HG02571 (cell line): ENCODE measurements at regions not wholly inside any gene's neighbourhood (a gene's known extent, or its start where the extent isn't known, plus 50 kb on each side); places are given as distances from the start of the nearest gene placed in this dataset.

Experiments used
- ATAC-seq: cut with Tn5 transposase; IDR thresholded peaks from one replicate; pipeline ENCODE4 v1.9.1; 2021; ENCODE audit warnings: mild to moderate bottlenecking, moderate library complexity; ENCODE audit not compliant: unreplicated experiment

DNA sequence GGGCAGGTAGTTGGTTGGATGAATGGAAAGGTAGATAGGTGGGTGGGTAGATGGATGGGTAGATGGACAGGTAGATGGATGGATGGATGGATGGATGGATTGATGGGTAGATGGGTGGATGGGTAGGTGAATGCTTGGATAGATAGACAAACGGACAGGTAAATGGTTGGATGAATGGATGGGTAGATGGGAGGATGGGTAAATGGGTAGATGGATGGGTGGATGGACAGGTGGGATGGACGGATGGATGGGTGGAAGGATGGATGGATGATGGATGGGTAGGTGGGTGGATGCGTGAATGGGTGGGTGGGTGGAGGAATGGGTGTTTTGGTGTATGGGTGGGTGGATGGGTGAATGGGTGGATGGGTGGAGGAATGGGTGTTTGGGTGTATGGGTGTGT is 50.1 kb upstream of the ASAP2 start:
- no peak for ATAC-seq

GRCh38 chr2:9154061-9154460 is 52.6 kb upstream of the ASAP2 start:
- no peak for ATAC-seq

DNA sequence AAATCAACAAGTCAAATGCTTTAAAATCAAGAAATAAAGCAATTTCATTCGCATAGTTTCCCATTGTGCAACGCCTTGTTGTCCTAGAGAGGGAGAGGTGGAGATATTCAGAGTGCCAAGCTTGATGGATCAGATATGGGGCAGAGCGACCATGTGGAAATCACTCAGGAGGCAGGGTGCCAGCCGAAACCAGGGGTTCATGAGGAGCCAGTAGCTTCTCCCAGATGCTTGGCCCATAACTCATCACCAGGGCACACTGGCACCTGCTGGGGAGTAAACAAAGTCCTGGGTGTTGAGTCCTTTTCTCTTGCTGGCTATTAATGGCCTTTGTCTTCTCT is 53.0 kb upstream of the ASAP2 start:
- ATAC-seq: no peak

GRCh38 chr2:9152975-9153642 is 53.5 kb upstream of the ASAP2 start:
- ATAC-seq: no peak

GRCh38 chr2:9150906-9151305 is 55.7 kb upstream of the ASAP2 start:
- no peak for ATAC-seq

GRCh38 chr2:9150568-9150900 is 56.1 kb upstream of the ASAP2 start:
- ATAC-seq: no peak

GRCh38 chr2:9149726-9150567 is 56.7 kb upstream of the ASAP2 start:
- ATAC-seq: no peak

- no peak for ATAC-seq
Measured at GRCh38 chr2:9149388-9149660, 57.3 kb upstream of the ASAP2 start.

DNA sequence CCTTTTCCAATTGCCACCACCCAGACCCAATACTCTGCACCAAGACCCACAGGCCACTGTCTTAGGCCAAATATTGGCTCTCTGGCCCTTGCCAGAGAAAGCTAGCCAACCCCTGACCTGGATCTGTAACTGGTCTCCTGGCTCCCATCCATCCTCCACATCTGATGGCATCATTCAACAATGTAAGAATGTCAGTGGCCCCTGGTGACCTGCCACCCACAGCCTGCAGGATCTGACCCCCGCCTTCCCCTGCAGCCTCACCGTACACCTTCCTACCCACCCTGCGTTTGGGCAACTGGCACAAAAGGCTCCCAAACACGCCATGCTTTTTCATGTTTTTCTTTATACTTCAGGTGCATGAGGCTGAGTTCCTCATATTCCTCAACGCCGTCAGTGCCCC is 60.0 kb upstream of the ASAP2 start:
- ATAC-seq: no peak

DNA sequence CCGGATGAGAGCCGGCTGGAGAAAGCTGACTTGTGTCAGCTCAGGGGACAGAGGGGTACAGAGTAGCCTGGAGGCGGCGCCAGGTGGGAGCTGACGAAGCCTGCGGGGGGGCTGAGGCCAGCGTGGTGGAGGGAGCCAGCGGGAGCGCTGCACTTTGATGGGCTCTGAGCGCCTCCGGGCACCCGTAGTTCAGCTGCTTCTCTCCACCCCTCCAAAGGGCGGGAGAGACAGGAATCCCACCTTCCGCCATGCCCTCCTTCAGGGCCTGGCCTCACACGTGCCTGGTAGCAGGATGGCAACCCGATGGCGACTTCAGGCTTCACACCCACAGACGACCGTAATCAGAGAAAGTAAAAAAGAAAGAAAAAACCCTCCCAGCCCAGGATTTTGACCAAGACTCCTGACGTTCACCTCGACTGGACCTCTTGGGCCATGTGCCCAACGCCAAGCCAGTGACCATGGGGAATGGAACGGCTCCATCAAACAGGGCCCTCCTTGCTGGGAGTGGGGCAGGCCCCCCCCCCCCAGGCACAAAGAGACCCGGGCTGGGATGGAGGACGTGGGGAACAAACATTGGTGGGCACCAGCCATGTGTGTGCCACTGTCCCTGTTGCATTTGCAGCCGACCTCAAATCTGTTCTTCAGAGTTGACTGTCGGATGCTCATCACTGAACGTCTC is 60.7 kb upstream of the ASAP2 start:
- no peak for ATAC-seq

DNA sequence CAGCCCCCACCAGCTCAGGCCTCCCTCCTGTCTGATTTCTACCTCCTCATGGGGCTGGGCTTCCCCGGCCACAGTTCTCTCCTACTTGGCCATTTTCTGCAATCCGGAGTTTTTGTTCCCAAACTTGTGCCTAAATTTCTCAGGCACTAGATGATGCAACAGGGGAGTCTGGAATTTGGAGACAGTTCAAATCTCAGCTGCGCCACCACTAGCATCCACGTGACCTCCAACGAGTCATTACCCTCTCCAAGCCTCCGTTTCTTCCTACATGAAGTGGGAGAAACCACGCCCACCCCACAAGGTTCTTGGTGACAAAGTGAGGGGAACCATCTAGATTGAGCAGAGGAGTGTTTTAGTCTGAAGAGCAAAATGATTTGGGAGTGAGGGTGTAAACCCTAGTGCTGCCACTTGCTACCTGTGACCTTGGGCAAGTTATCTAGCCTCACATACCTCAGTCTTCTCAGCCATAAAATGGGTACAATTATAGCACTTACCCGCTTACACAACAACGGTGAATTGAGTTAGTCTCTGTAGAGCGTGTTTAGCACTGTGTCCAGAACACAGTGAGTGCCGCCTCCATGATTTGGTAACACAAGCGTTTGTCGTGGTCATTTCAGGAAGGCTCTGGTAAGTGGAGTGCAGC is 61.4 kb upstream of the ASAP2 start:
- no peak for ATAC-seq

DNA sequence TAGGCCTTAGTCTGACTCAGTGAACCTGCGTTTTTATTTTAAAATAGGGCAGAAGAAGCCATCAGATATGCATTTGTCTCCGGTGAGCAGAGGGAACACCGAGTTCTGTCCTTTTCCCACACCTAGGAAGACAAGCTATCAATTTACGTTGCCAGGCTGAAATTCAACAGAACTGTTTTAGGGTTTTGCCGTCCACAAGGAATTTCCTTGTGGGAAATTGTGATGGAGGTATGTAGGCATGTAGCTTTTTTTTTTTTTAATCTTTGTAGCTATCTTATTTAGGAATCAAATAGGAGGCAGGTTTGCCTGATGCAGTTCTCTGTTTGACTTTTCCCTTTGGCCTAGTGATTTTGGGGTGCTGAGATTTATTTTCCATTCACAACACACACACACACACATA is 62.0 kb upstream of the ASAP2 start:
- no peak for ATAC-seq

DNA sequence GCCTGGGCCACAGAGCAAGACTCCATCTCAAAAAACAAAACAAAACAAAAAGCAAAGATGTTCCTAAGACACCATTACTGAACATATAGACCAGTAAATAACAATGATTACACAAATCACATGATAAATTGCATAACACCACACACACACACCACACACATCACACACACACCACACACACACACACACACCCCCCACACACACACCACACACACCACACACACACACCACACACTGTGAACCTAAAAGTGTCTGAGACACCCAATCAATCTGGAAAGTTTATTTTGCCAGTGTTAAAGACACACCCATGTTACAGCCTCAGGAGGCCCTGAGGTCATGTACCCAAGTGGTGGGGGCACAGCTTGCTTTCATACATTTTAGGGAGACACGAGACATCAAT is 62.6 kb upstream of the ASAP2 start:
- no peak for ATAC-seq

DNA sequence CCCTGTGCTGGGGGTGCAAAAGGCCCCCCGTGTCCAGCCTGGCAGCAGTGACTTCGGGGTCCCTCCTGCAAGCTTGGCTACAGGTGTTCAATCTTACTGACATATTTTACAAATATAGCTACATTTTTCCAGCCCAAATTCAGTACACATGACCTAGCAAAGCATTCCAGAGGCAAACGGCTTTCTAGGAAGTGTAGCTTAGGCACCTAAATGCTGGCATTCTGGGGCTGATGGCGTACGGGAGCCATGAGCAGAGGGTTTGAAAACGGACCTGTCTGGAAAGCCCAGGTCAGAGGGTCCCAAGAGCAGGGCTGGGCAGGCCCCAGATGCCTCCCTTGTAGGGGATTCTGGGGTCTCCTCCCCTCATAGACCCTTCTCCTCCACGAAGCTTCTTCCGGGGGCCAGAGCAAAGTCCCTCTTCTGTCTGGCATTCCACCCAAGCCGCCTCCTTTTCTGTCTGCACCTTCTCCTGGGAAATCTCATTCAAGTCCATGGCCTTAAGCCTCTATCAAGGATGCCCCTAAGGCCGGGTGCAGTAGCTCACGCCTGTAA is 63.3 kb upstream of the ASAP2 start:
- ATAC-seq: no peak

DNA sequence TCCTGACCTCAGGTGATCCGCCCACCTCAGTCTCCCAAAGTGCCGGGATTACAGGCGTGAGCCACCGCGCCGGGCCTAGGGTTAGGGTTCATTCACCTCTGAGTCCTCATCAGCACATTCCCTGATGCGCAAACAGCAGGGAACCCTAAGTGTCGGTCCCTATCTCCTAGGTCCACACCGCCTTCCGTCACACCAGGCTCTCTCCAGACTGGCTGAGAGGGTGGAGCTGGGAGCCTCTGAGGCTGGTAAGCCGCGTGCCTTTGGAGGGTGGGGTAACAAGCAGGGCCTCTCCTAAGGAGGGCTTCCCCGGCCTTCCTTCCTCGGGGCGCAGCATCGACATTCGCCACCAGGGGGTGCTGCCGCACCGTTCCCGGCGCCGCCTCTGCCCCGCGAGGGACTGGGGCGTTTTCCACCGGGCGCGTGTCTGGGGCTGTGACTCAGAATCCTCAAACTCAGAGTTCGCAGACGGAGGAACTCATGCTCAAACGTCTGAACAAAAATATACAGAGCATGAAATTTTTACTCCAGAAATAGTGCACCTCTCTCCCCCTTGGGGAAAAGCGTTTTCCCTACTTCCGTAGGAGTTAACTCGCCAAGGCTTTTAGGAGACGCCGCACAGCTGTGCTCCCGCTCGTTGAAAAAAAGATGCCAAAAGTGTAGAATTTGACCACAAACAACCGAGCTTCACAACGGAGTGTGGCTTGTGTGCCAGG is 63.9 kb upstream of the ASAP2 start:
- ATAC-seq: peak; percentile 76

DNA sequence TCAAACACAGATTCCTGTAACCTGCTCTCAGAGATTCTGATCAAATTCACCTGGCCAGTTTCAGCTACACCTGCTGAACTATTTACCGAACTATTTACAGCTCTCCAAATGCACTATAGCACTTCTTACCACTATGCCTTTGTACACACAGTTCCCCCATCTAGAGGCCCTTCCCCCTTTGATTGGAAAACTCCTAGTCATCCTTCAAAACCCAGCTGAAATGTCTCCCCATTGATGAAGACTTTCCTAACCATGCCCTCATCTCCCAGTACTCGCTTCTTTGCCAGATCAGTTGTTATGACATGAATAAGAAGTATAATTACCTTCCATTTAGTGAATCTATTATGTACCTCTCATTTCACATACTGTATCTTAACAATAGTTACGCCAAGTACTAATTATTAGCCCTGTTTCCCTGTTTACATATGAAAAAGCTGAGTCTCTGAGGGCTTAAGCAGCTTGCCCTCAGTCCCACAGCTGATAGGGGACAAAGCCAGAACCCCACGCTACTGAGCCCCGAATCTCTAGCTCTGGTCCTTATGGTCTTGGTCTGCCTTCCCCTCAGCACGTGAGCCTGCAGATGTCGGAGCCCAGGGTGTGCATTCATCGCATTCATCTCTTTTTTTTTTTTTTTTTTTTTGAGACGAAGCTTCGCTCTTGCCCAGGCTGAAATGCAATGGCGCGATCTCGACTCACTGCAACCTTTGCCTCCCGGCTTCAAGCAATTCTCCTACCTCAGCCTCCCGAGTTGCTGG is 64.7 kb upstream of the ASAP2 start:
- no peak for ATAC-seq

DNA sequence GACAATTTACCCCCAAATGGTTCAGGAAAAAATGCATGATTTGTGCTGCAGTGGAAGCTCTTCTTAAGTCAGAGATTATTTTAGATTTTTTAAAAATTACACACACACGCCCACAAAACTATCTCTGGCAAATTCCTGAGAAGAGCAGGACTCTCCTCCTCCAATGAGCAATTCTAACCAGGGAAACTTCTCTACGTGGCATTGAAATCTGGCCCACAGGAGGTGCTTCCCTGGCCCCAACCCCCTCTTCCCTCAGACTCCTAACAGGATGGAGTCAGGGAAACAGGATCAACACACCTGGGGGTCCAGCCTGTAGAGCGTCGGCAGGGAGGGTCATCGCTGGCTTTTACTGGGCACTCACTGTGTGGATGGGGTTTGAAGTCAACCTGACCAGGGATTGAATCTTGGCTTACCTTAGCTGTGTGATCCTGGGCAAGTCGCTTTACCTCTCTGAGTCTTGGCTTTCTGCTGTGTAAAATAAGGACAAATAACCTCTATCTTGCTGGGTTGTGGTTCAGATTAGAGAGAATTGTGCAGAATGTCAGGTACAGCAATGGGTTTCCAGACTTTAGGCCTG is 65.4 kb upstream of the ASAP2 start:
- ATAC-seq: no peak

GRCh38 chr2:9140645-9141044 is 66.0 kb upstream of the ASAP2 start:
- no peak for ATAC-seq

DNA sequence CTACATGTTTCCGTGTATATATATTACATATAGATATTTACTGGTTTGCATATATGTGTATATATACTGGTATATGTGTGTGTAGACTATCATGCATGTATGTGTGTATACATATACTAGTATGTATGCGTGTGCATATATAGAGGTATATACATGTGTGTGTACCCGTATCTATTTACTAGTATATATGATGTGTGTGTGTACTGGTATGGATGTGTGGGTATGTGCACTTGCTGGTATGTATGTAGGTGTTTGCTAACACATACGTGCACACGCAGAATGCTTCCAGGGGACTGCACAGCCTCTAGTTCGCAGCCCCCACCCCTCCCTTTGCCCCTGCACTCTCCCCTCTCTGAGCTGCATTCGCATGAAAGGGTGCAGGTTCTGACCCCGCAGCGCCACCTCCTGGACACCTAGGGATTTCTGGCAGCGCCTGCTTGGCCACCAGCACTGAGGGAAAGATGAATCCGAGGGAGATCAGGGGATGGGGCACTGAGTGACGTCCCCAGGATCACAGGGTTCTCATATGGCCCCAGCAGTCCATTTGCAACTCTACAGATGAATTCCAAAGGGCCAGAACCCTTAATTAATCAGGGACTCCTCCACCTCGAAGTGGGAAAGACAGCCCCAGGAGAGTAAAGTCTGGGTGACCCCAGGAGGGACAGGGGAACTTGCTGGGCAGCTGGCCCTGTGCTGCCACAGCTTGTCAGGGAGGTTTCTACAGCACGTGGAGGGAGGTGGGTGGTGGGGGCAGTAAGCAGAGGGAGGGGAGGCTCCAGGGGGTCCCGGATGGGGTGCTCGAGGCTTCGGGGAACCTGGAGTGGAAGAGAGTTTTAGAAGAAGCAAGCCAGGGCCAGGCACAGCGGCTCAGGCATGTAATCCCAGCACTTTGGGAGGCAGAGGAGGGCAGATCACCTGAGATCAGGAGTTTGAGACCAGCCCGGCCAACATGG is 66.8 kb upstream of the ASAP2 start:
- no peak for ATAC-seq
